Mesenchymal stem cell (in vitro differentiated cells and primary cell): ENCODE measurements at regions not wholly inside any gene's neighbourhood (a gene's known extent, or its start where the extent isn't known, plus 50 kb on each side); places are given as distances from the start of the nearest gene placed in this dataset.

Source experiments
- DNase-seq: peaks from one replicate; pipeline ENCODE4 v3.0.0-alpha.2; 2013
- H2AFZ ChIP-seq: one replicate; pipeline ENCODE4 v1.6.1; 2013; ENCODE audit warnings: low read depth, mild to moderate bottlenecking, control low read depth, inconsistent platforms, low read length, moderate library complexity
- H2AK5ac ChIP-seq: 2 replicates; pipeline ENCODE4 v1.6.1; 2013; ENCODE audit warnings: low read length, moderate library complexity, mild to moderate bottlenecking, inconsistent platforms; ENCODE audit not compliant: severe bottlenecking
- H2BK120ac ChIP-seq: one replicate; pipeline ENCODE4 v1.6.1; 2013; ENCODE audit warnings: low read depth, mild to moderate bottlenecking, inconsistent platforms, low read length, moderate library complexity
- H2BK12ac ChIP-seq, 2 experiments: one replicate each; pipeline ENCODE4 v1.6.1; 2013; ENCODE audit warnings: inconsistent platforms in 2 of 2, low read length in 2 of 2, mild to moderate bottlenecking in 2 of 2, moderate library complexity in 2 of 2, control low read depth in 1 of 2
- H2BK15ac ChIP-seq: one replicate; pipeline ENCODE4 v1.6.1; 2013; ENCODE audit warnings: mild to moderate bottlenecking, low read depth, inconsistent platforms; ENCODE audit not compliant: poor library complexity, severe bottlenecking
- H2BK5ac ChIP-seq: 2 replicates; pipeline ENCODE4 v1.6.1; 2013; ENCODE audit warnings: low read depth, mild to moderate bottlenecking, low read length, control low read depth, inconsistent platforms; ENCODE audit not compliant: poor library complexity, severe bottlenecking
- H3K14ac ChIP-seq, 2 experiments: one replicate each; pipeline ENCODE4 v1.6.1; 2013; ENCODE audit warnings: inconsistent platforms in 2 of 2, low read length in 2 of 2, control low read depth in 1 of 2, mild to moderate bottlenecking in 1 of 2, moderate library complexity in 1 of 2
- H3K18ac ChIP-seq, 2 experiments: one replicate each; pipeline ENCODE4 v1.6.1; 2013; ENCODE audit warnings: inconsistent platforms in 2 of 2, low read length in 2 of 2, control low read depth in 1 of 2, low read depth in 1 of 2, mild to moderate bottlenecking in 1 of 2
- H3K23ac ChIP-seq, 2 experiments: one replicate each; pipeline ENCODE4 v1.6.1; 2013; ENCODE audit warnings: inconsistent platforms in 2 of 2, low read length in 2 of 2, mild to moderate bottlenecking in 2 of 2, moderate library complexity in 2 of 2, control low read depth in 1 of 2
- H3K27ac ChIP-seq: 2 replicates; pipeline ENCODE4 v1.5.1; 2013; ENCODE audit warnings: mild to moderate bottlenecking, moderate library complexity, low read length, control low read depth, inconsistent platforms; ENCODE audit not compliant: poor library complexity, severe bottlenecking
- H3K27me3 ChIP-seq, 2 experiments: 2 replicates each; pipeline versions ENCODE4 v1.6.1 to v1.7.0; 2013; ENCODE audit warnings: low read length in 2 of 2, mild to moderate bottlenecking in 2 of 2, moderate library complexity in 2 of 2, control low read depth in 1 of 2, inconsistent platforms in 1 of 2; ENCODE audit not compliant: control insufficient read depth in 1 of 2, insufficient read depth in 1 of 2
- H3K36me3 ChIP-seq, 2 experiments: 2 replicates each; pipeline versions ENCODE4 v1.6.1 to v1.7.0; 2013; ENCODE audit warnings: low read length in 2 of 2, control low read depth in 1 of 2, inconsistent platforms in 1 of 2, low read depth in 1 of 2, mild to moderate bottlenecking in 1 of 2; ENCODE audit not compliant: insufficient read depth in 2 of 2, control insufficient read depth in 1 of 2
- H3K4ac ChIP-seq, 2 experiments: one replicate each; pipeline ENCODE4 v1.6.1; 2013; ENCODE audit warnings: inconsistent platforms in 2 of 2, low read length in 2 of 2, mild to moderate bottlenecking in 2 of 2, moderate library complexity in 2 of 2, control low read depth in 1 of 2, low read depth in 1 of 2
- H3K4me1 ChIP-seq: 2 replicates; pipeline ENCODE4 v1.6.1; 2013; ENCODE audit warnings: low read depth, low read length, control low read depth; ENCODE audit not compliant: control insufficient read depth, insufficient read depth
- H3K4me2 ChIP-seq: 2 replicates; pipeline ENCODE4 v1.6.1; 2013; ENCODE audit warnings: low read length, mild to moderate bottlenecking, inconsistent platforms; ENCODE audit not compliant: poor library complexity, severe bottlenecking
- H3K4me3 ChIP-seq, 2 experiments: 2 replicates each; pipeline versions ENCODE4 v1.5.1 to v1.7.0; 2013; ENCODE audit warnings: low read length in 2 of 2, mild to moderate bottlenecking in 2 of 2, control low read depth in 1 of 2, low read depth in 1 of 2; ENCODE audit not compliant: insufficient read depth in 1 of 2
- H3K79me1 ChIP-seq: replicated peaks from 2 replicates; pipeline ENCODE4 v1.6.1; 2013; ENCODE audit warnings: mild to moderate bottlenecking, control low read depth, low read length, inconsistent platforms; ENCODE audit not compliant: poor library complexity, severe bottlenecking
- H3K9ac ChIP-seq: 2 replicates; pipeline ENCODE4 v1.7.0; 2013; ENCODE audit warnings: mild to moderate bottlenecking, low read length, moderate library complexity
- H3K9me3 ChIP-seq: 2 replicates; pipeline ENCODE4 v1.7.0; 2013; ENCODE audit warnings: mild to moderate bottlenecking, low read length; ENCODE audit not compliant: control insufficient read depth
- H4K8ac ChIP-seq: one replicate; pipeline ENCODE4 v1.6.1; 2013; ENCODE audit warnings: inconsistent platforms, mild to moderate bottlenecking, low read length, moderate library complexity
- H4K91ac ChIP-seq: one replicate; pipeline ENCODE4 v1.6.1; 2013; ENCODE audit warnings: mild to moderate bottlenecking, low read length, inconsistent platforms
- WGBS: methylation state at CpG from one replicate; pipeline ENCODE4 v1.1.7; 2013; ENCODE audit warnings: mixed read lengths; 5-methylcytosine and 5-hydroxymethylcytosine counted together

DNA sequence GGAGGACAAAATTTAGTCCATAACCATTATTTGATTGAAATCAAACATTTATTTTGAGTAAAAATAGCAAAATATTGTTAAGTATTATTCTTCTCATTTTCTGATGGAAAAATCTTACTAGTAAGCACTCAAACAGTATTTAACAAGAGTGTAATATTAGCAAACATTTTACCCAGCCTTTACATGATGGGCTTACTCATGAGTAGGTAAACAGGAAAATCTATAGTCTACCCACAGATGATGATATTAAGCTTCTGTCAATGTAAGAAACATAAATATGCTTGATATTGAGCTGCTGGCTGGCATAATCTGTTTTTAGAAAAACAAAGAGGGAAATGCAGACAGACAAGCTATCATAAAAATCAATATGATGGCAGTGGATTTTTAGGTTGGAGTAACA is 418.5 kb upstream of the COX7C start:
- Histone ChIP-seq H3K27ac (no peak overlapping the region), H3K14ac (no peak overlapping the region), H2BK12ac (no peak overlapping the region), H2BK5ac (no peak overlapping the region), H2BK120ac (no peak overlapping the region), H3K4me2 (no peak overlapping the region), H3K23ac (no peak overlapping the region), H3K27me3 (no peaks in the 10 kb centered on the region), H3K79me1 (no peaks in the 10 kb centered on the region), H2AFZ (no peak overlapping the region), H3K9me3 (no peaks in the 10 kb centered on the region), H3K4ac (no peak overlapping the region), H3K36me3 (no peaks in the 10 kb centered on the region), H2AK5ac (no peak overlapping the region), H3K18ac (no peak overlapping the region), H4K8ac (no peak overlapping the region), H3K9ac (no peak overlapping the region), H4K91ac (no peak overlapping the region), H2BK15ac (no peak overlapping the region), H3K4me1 (no peaks in the 10 kb centered on the region), H3K4me3 (no peak overlapping the region)
- no peak for DNase-seq

DNA sequence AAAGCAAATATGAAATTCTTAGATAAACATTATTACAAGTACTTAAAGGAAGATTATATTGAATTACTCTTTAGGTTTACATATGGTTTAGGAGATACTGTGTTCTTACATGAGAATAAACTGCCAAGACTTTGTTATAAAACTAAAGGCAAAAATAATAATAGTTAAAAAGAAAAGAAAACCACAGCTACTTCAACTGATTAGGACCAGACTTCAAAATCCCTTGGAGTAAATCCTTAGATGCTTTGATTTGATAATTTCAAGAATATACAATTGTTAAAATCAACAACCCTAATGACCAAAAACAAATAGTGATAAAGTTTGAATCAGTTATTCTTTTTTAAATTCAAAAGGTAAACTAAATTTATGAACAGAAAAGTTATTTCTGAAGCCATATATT is 389.6 kb upstream of the COX7C start:
- H2BK120ac ChIP-seq = no peak overlapping the region
- no peak overlapping the region for H4K91ac ChIP-seq
- H2BK5ac ChIP-seq = no peak overlapping the region
- no peak overlapping the region for H3K27ac ChIP-seq
- H3K4me3 ChIP-seq = no peak overlapping the region
- H3K9me3 ChIP-seq = peaks cover 5% of the 10 kb centered on the region
- no peaks in the 10 kb centered on the region for H3K27me3 ChIP-seq
- H3K79me1 ChIP-seq = no peaks in the 10 kb centered on the region
- no peak overlapping the region for H3K23ac ChIP-seq
- no peak overlapping the region for H2BK15ac ChIP-seq
- no peak overlapping the region for H4K8ac ChIP-seq
- H2AFZ ChIP-seq = no peak overlapping the region
- H3K36me3 ChIP-seq = no peaks in the 10 kb centered on the region
- no peak overlapping the region for H3K4ac ChIP-seq
- no peak for DNase-seq
- H3K4me1 ChIP-seq = no peaks in the 10 kb centered on the region
- H3K4me2 ChIP-seq = no peak overlapping the region
- H3K14ac ChIP-seq = no peak overlapping the region
- no peak overlapping the region for H2BK12ac ChIP-seq
- no peak overlapping the region for H3K9ac ChIP-seq
- no peak overlapping the region for H3K18ac ChIP-seq
- no peak overlapping the region for H2AK5ac ChIP-seq

DNA sequence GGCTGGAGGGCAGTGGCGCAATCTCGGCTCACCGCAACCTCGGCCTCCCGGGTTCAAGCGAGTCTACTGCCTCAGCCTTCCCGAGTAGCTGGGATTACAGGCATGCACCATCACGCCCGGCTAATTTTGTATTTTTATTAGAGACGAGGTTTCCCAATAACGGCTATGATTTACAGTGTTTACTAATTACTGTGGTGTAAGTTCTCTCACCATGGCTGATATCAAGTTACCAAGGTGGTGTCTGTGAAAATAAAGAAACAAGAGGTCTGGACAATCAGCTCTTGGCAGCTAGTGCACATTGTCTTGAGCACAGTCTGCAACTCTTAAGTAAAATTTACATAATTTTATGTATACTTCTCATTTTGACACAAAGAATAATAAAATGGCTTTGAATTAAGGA is 385.5 kb upstream of the COX7C start:
- Histone ChIP-seq H4K8ac (no peak overlapping the region), H2AK5ac (no peak overlapping the region)
- WGBS = 91% methylated on average over 11 of the region's 11 CpGs

DNA sequence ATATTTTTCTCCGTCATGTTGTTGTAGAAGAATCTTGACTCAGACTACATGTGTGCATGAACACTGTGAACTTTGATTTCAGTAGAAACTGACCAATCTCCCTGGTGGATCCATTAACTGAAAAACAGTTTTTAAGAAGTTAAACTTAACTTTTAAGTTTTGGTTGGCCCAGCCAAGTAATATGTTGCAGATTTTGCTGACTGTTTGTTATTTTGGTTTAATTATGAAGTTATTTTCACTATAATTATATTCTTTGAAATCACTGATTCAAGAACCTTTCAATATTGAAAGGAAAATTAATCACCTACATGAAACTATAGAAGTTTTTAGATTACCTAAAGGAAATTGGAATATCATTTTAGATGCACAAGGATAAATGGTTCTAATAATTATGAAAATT is 373.6 kb upstream of the COX7C start:
- no peak overlapping the region for H3K4me3 ChIP-seq
- WGBS = no CpG with 5 or more reads among the region's 1 CpG
- no peaks in the 10 kb centered on the region for H3K9me3 ChIP-seq
- H3K14ac ChIP-seq = no peak overlapping the region
- H4K8ac ChIP-seq = no peak overlapping the region
- no peak overlapping the region for H3K4ac ChIP-seq
- DNase-seq = no peak
- no peak overlapping the region for H3K27ac ChIP-seq
- H3K4me2 ChIP-seq = no peak overlapping the region
- H3K27me3 ChIP-seq = no peaks in the 10 kb centered on the region
- no peak overlapping the region for H2BK120ac ChIP-seq
- no peak overlapping the region for H2AFZ ChIP-seq
- no peaks in the 10 kb centered on the region for H3K36me3 ChIP-seq
- H2BK15ac ChIP-seq = no peak overlapping the region
- H2BK12ac ChIP-seq = no peak overlapping the region
- no peak overlapping the region for H2BK5ac ChIP-seq
- H3K4me1 ChIP-seq = no peaks in the 10 kb centered on the region
- no peak overlapping the region for H2AK5ac ChIP-seq
- no peak overlapping the region for H3K18ac ChIP-seq
- H3K23ac ChIP-seq = no peak overlapping the region
- no peak overlapping the region for H4K91ac ChIP-seq
- no peaks in the 10 kb centered on the region for H3K79me1 ChIP-seq
- H3K9ac ChIP-seq = no peak overlapping the region

More for the DNA sequence above, 385.5 kb upstream of the COX7C start:
- H2AFZ ChIP-seq = no peak overlapping the region
- H3K4me1 ChIP-seq = no peaks in the 10 kb centered on the region
- no peak overlapping the region for H2BK15ac ChIP-seq
- no peaks in the 10 kb centered on the region for H3K36me3 ChIP-seq
- no peak overlapping the region for H3K4me2 ChIP-seq
- H3K9ac ChIP-seq = no peak overlapping the region
- no peak overlapping the region for H3K4ac ChIP-seq
- no peak overlapping the region for H2BK120ac ChIP-seq
- no peak overlapping the region for H2BK5ac ChIP-seq
- no peak overlapping the region for H4K91ac ChIP-seq
- DNase-seq = no peak
- no peaks in the 10 kb centered on the region for H3K79me1 ChIP-seq
- H3K9me3 ChIP-seq = no peaks in the 10 kb centered on the region
- no peak overlapping the region for H2BK12ac ChIP-seq
- H3K27ac ChIP-seq = no peak overlapping the region
- H3K14ac ChIP-seq = no peak overlapping the region
- no peak overlapping the region for H3K18ac ChIP-seq
- H3K23ac ChIP-seq = no peak overlapping the region
- no peak overlapping the region for H3K4me3 ChIP-seq
- H3K27me3 ChIP-seq = no peaks in the 10 kb centered on the region
